ENCODE measurements at regions not wholly inside any gene's neighbourhood (a gene's known extent, or its start where the extent isn't known, plus 50 kb on each side); places are given as distances from the start of the nearest gene placed in this dataset.

DNA sequence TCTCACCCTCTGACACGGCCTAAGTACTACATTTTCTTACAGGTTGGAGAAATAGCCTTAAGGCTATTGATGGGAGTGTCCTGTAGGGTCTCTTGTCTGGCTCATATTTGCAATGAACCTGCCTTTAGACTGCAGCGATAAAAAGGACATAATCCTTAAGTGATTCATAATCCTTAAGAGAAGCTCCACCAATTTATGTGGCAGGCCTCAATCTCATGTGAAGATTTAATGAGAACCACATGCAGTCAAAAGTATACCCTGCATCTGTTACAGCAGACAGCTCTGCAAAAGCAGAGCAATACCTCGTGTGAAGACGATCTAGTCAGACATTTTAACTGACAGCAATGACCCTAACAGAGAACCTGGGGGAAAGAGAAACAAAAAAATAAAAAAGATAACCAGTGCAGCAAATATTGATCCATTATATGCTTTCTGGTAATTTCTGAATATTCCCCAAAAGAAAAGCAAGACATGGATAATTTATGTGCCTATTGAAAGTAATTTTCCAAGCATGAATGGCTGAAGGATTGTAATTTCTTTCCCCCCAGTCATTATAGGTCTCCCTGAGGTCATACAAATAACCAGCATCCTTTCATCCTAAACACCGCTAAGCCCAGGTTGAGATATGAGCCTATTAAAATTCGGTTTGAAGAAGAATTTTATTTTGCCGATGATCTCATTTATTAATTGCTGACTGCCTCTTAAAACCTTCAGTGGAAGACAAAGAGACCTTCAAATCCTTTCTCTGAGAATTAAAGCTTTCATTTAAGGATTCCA is 321.8 kb upstream of the NBEA start:
- CTCF ChIA-PET: no interaction called here
- DNase-seq: no peak

DNA sequence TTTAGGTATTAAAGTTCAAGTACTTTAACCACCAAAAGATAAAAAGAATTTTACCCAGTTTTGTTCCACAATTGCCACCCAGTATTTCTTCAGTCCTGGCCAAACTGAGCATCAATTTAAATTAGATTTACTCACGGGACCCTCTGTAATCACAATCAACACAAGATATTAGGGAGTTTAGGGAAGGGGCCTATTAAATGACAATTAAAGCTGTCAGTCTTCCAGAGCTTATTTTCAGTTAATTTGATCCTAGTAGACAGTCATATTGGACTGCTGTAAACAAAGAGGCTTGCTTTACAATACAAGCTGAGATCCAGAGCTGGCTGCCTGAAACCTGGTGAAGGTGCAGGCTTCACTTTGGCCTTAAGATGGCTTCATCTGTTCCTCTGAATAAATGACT is 321.2 kb upstream of the NBEA start:
- Histone ChIP-seq H3K27ac (no peak overlapping the region), H3K4me1 (replicated peaks; ENCODE audit: insufficient read depth) (no peaks in the 10 kb centered on the region), H3K4me2 (no peak overlapping the region), H4K20me1 (ENCODE audit: insufficient read depth) (no peaks in the 10 kb centered on the region), H3K36me3 (ENCODE audit: low read depth) (no peaks in the 10 kb centered on the region), H3K9me3 (ENCODE audit: insufficient read depth, low read depth) (no peaks in the 10 kb centered on the region), H3K27me3 (ENCODE audit: insufficient read depth, low read depth) (no peaks in the 10 kb centered on the region), H2AFZ (0 out of 2 replicates have a peak overlapping the region, but pooled peaks have one; percentile 39), H3K9me2 (ENCODE audit: insufficient read depth) (no peaks in the 10 kb centered on the region), H3F3A (ENCODE audit: insufficient read depth, low read depth) (no peaks in the 10 kb centered on the region), H3K79me2 (ENCODE audit: low read depth) (no peaks in the 10 kb centered on the region), H3K4me3 (no peak overlapping the region)
- BruUV-seq (replicated peaks): no TSS peak
- ChIA-PET CTCF (no interaction called here), POLR2A (ENCODE audit: unreplicated experiment) (no interaction called here)
- DNase-seq: no peak
- TF ChIP-seq EZH2 (IDR thresholded peaks at IDR 0.05; ENCODE audit: low read depth): no peak
- TF ChIP-seq, protein P1, sequence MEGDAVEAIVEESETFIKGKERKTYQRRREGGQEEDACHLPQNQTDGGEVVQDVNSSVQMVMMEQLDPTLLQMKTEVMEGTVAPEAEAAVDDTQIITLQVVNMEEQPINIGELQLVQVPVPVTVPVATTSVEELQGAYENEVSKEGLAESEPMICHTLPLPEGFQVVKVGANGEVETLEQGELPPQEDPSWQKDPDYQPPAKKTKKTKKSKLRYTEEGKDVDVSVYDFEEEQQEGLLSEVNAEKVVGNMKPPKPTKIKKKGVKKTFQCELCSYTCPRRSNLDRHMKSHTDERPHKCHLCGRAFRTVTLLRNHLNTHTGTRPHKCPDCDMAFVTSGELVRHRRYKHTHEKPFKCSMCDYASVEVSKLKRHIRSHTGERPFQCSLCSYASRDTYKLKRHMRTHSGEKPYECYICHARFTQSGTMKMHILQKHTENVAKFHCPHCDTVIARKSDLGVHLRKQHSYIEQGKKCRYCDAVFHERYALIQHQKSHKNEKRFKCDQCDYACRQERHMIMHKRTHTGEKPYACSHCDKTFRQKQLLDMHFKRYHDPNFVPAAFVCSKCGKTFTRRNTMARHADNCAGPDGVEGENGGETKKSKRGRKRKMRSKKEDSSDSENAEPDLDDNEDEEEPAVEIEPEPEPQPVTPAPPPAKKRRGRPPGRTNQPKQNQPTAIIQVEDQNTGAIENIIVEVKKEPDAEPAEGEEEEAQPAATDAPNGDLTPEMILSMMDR (conservative IDR thresholded peaks at IDR 0.05): no peak
- intact Hi-C loops (cut with micrococcal nuclease; ENCODE audit: unreplicated experiment): no loop called here

More for the DNA sequence above, 321.8 kb upstream of the NBEA start:
- H3K4me3 ChIP-seq: no peak overlapping the region
- no peaks in the 10 kb centered on the region for H3K4me1 ChIP-seq (replicated peaks; ENCODE audit: insufficient read depth)
- H3K27me3 ChIP-seq (ENCODE audit: insufficient read depth, low read depth): no peaks in the 10 kb centered on the region
- no peak overlapping the region for H3K4me2 ChIP-seq
- no peak for TF ChIP-seq EZH2 (IDR thresholded peaks at IDR 0.05; ENCODE audit: low read depth)
- TF ChIP-seq, protein P1 (conservative IDR thresholded peaks at IDR 0.05): no peak
- no TSS peak for BruUV-seq (replicated peaks)
- no peaks in the 10 kb centered on the region for H3K79me2 ChIP-seq (ENCODE audit: low read depth)
- H3K9me3 ChIP-seq (ENCODE audit: insufficient read depth, low read depth): no peaks in the 10 kb centered on the region
- H3K36me3 ChIP-seq (ENCODE audit: low read depth): no peaks in the 10 kb centered on the region
- intact Hi-C loops (cut with micrococcal nuclease; ENCODE audit: unreplicated experiment): no loop called here
- H3K27ac ChIP-seq: no peak overlapping the region
- H3F3A ChIP-seq (ENCODE audit: insufficient read depth, low read depth): no peaks in the 10 kb centered on the region
- no peaks in the 10 kb centered on the region for H3K9me2 ChIP-seq (ENCODE audit: insufficient read depth)
- POLR2A ChIA-PET (ENCODE audit: unreplicated experiment): no interaction called here
- H4K20me1 ChIP-seq (ENCODE audit: insufficient read depth): no peaks in the 10 kb centered on the region
- no peak overlapping the region for H2AFZ ChIP-seq

DNA sequence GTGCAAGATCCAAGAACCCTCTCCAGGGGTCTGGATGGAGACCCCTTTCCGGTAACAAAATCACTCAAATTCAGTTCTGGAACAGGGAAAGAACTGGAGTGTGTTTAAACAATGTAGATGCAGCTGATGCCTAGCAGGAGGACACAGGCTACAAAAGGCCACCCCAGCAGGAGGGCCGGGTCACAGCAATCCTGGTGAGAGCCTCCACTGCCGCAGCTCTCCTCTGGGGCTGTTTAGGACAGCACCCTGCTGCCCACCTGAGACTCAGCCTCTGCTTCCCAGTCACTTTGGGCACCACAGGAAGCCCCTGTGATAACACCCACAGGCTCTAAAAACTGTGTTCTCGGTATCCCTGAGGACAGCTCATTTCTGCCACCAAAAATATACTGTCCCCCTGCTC is 318.7 kb upstream of the NBEA start:
- BruUV-seq (replicated peaks): no TSS peak
- no peaks in the 10 kb centered on the region for H3K9me2 ChIP-seq (ENCODE audit: insufficient read depth)
- intact Hi-C loops (cut with micrococcal nuclease; ENCODE audit: unreplicated experiment): no loop called here
- ChIA-PET POLR2A (ENCODE audit: unreplicated experiment) (no interaction called here), CTCF (interaction anchor here (0.7 kb wide), 1 partner anchor 14 kb away, joined by 5 read pairs; no protein-coding TSS in a partner anchor)
- H3K79me2 ChIP-seq (ENCODE audit: low read depth): no peaks in the 10 kb centered on the region
- H3K4me1 ChIP-seq (replicated peaks; ENCODE audit: insufficient read depth): no peaks in the 10 kb centered on the region
- TF ChIP-seq, protein P1 (conservative IDR thresholded peaks at IDR 0.05): no peak
- no peak for TF ChIP-seq EZH2 (IDR thresholded peaks at IDR 0.05; ENCODE audit: low read depth)
- no peak overlapping the region for H3K4me3 ChIP-seq
- no peaks in the 10 kb centered on the region for H3F3A ChIP-seq (ENCODE audit: insufficient read depth, low read depth)
- no peaks in the 10 kb centered on the region for H3K27me3 ChIP-seq (ENCODE audit: insufficient read depth, low read depth)
- H3K4me2 ChIP-seq: no peak overlapping the region
- no peak for DNase-seq
- H2AFZ ChIP-seq: no peak overlapping the region
- H3K27ac ChIP-seq: no peak overlapping the region
- H3K36me3 ChIP-seq (ENCODE audit: low read depth): no peaks in the 10 kb centered on the region
- H4K20me1 ChIP-seq (ENCODE audit: insufficient read depth): no peaks in the 10 kb centered on the region
- no peaks in the 10 kb centered on the region for H3K9me3 ChIP-seq (ENCODE audit: insufficient read depth, low read depth)
